NCI-H2196 treated with DMSO at 0.1 percent for 48 hours (cell line): ENCODE measurements at regions not wholly inside any gene's neighbourhood (a gene's known extent, or its start where the extent isn't known, plus 50 kb on each side); places are given as distances from the start of the nearest gene placed in this dataset.
"Not testable (repeated sequence)": the region's sequence is repeated elsewhere in the genome, so short reads cannot be mapped to it uniquely, and the experiment has no call there.

Source experiments
- DNase-seq: peaks from one replicate; lab custom pipeline; 2025; ENCODE audit not compliant: unreplicated experiment; lab: John Stamatoyannopoulos, UW

- DNase-seq, result no peak
Observed at GRCh38 chr12:67070307-67070600, 198.9 kb upstream of the CAND1 start.

GRCh38 chr12:67070604-67071003 lies 198.6 kb upstream of the CAND1 start:
- no peak for DNase-seq

- DNase-seq, result not testable (repeated sequence)
Observed at GRCh38 chr12:67072281-67072680, 196.9 kb upstream of the CAND1 start.

GRCh38 chr12:67073336-67073735 lies 195.8 kb upstream of the CAND1 start:
- no peak for DNase-seq

GRCh38 chr12:67074072-67074471 lies 195.1 kb upstream of the CAND1 start:
- no peak for DNase-seq

GRCh38 chr12:67077617-67078016 lies 191.5 kb upstream of the CAND1 start:
- no peak for DNase-seq

GRCh38 chr12:67078957-67079356 lies 190.2 kb upstream of the CAND1 start:
- no peak for DNase-seq

- DNase-seq, result no peak
Observed at GRCh38 chr12:67080637-67081036, 188.5 kb upstream of the CAND1 start.

- DNase-seq, result no peak
Observed at GRCh38 chr12:67082221-67082620, 186.9 kb upstream of the CAND1 start.

- no peak for DNase-seq
Observed at GRCh38 chr12:67085699-67086098, 183.5 kb upstream of the CAND1 start.

GRCh38 chr12:67086116-67086515 lies 183.0 kb upstream of the CAND1 start:
- DNase-seq, result no peak

GRCh38 chr12:67088401-67089118 lies 180.6 kb upstream of the CAND1 start:
- no peak for DNase-seq

GRCh38 chr12:67091204-67091603 lies 178.0 kb upstream of the CAND1 start:
- DNase-seq, result no peak

- no peak for DNase-seq
Observed at GRCh38 chr12:67091678-67092077, 177.5 kb upstream of the CAND1 start.

GRCh38 chr12:67092934-67093333 lies 176.2 kb upstream of the CAND1 start:
- not testable (repeated sequence) for DNase-seq

GRCh38 chr12:67096533-67097318 lies 172.4 kb upstream of the CAND1 start:
- DNase-seq, result no peak

- DNase-seq, result no peak
Observed at GRCh38 chr12:67099858-67100257, 169.3 kb upstream of the CAND1 start.

- DNase-seq, result no peak
Observed at GRCh38 chr12:67103521-67103920, 165.6 kb upstream of the CAND1 start.

- no peak for DNase-seq
Observed at GRCh38 chr12:67107235-67107634, 161.9 kb upstream of the CAND1 start.

GRCh38 chr12:67107751-67108269 lies 161.3 kb upstream of the CAND1 start:
- DNase-seq, result no peak

- not testable (repeated sequence) for DNase-seq
Observed at GRCh38 chr12:67110345-67110744, 158.8 kb upstream of the CAND1 start.

GRCh38 chr12:67111182-67111581 lies 158.0 kb upstream of the CAND1 start:
- DNase-seq, result no peak
